Erythroblast (primary cell): ENCODE measurements at regions not wholly inside any gene's neighbourhood (a gene's known extent, or its start where the extent isn't known, plus 50 kb on each side); places are given as distances from the start of the nearest gene placed in this dataset.

ENCODE experiments used
- GATA1 ChIP-seq: IDR thresholded peaks from 2 replicates; pipeline ENCODE4 v1.6.1; 2011; ENCODE audit warnings: low read depth, mild to moderate bottlenecking, control low read depth, low read length, moderate library complexity
- POLR2A ChIP-seq: IDR thresholded peaks from 2 replicates; pipeline ENCODE4 v1.6.1; 2011; ENCODE audit warnings: mild to moderate bottlenecking, low read length

- TF ChIP-seq POLR2A (no peak), GATA1 (no peak)
Measured at GRCh38 chr10:69684981-69685353, 54.9 kb downstream of the FAM241B start.
